ENCODE measurements at regions not wholly inside any gene's neighbourhood (a gene's known extent, or its start where the extent isn't known, plus 50 kb on each side); places are given as distances from the start of the nearest gene placed in this dataset.

GRCh38 chr22:48881326-48881980 is 946.2 kb downstream of the BRD1 start:
- no peak overlapping the region for H3K27ac ChIP-seq (ENCODE audit: low read depth, low read length)
- no peaks in the 10 kb centered on the region for H3K79me2 ChIP-seq (ENCODE audit: control insufficient read depth, low read length)
- no peaks in the 10 kb centered on the region for H3K9me2 ChIP-seq (replicated peaks; ENCODE audit: control insufficient read depth, low read length)
- H3K9me3 ChIP-seq (ENCODE audit: control insufficient read depth, insufficient read depth, low read length) = no peaks in the 10 kb centered on the region; the same call in 1 of the 2 replicates
- no peaks in the 10 kb centered on the region for H3K4me1 ChIP-seq (ENCODE audit: control insufficient read depth, low read length)
- no peaks in the 10 kb centered on the region for H3F3A ChIP-seq (ENCODE audit: control insufficient read depth, insufficient read depth)
- H3K27me3 ChIP-seq (ENCODE audit: control insufficient read depth, low read length) = no peaks in the 10 kb centered on the region; the same call in 1 of the 2 replicates
- no peak overlapping the region for H3K4me3 ChIP-seq (ENCODE audit: low read length)
- no peaks in the 10 kb centered on the region for H3K36me3 ChIP-seq (ENCODE audit: control insufficient read depth, low read length)
- TF ChIP-seq, protein P1, sequence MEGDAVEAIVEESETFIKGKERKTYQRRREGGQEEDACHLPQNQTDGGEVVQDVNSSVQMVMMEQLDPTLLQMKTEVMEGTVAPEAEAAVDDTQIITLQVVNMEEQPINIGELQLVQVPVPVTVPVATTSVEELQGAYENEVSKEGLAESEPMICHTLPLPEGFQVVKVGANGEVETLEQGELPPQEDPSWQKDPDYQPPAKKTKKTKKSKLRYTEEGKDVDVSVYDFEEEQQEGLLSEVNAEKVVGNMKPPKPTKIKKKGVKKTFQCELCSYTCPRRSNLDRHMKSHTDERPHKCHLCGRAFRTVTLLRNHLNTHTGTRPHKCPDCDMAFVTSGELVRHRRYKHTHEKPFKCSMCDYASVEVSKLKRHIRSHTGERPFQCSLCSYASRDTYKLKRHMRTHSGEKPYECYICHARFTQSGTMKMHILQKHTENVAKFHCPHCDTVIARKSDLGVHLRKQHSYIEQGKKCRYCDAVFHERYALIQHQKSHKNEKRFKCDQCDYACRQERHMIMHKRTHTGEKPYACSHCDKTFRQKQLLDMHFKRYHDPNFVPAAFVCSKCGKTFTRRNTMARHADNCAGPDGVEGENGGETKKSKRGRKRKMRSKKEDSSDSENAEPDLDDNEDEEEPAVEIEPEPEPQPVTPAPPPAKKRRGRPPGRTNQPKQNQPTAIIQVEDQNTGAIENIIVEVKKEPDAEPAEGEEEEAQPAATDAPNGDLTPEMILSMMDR (IDR thresholded peaks at IDR 0.05; ENCODE audit: low read depth, low read length, poor library complexity, severe bottlenecking) = no peak
- no peak for TF ChIP-seq EZH2phosphoT487 (IDR thresholded peaks at IDR 0.05; ENCODE audit: borderline replicate concordance, low read length)
- H4K20me1 ChIP-seq (ENCODE audit: control insufficient read depth, insufficient read depth, low read depth, low read length) = no peaks in the 10 kb centered on the region
- no peak overlapping the region for H3K4me2 ChIP-seq (ENCODE audit: low read length)

GRCh38 chr22:48880749-48881148 is 946.9 kb downstream of the BRD1 start:
- Histone ChIP-seq H3K79me2 (ENCODE audit: control insufficient read depth, low read length) (no peaks in the 10 kb centered on the region), H3K4me1 (ENCODE audit: control insufficient read depth, low read length) (no peaks in the 10 kb centered on the region), H3K9me3 (ENCODE audit: control insufficient read depth, insufficient read depth, low read length) (no peaks in the 10 kb centered on the region; the same call in 1 of the 2 replicates), H3K4me3 (ENCODE audit: low read length) (no peak overlapping the region), H3K9me2 (replicated peaks; ENCODE audit: control insufficient read depth, low read length) (no peaks in the 10 kb centered on the region), H3K4me2 (ENCODE audit: low read length) (no peak overlapping the region), H3K36me3 (ENCODE audit: control insufficient read depth, low read length) (no peaks in the 10 kb centered on the region), H3F3A (ENCODE audit: control insufficient read depth, insufficient read depth) (no peaks in the 10 kb centered on the region), H4K20me1 (ENCODE audit: control insufficient read depth, insufficient read depth, low read depth, low read length) (no peaks in the 10 kb centered on the region), H3K27ac (ENCODE audit: low read depth, low read length) (no peak overlapping the region), H3K27me3 (ENCODE audit: control insufficient read depth, low read length) (no peaks in the 10 kb centered on the region; the same call in 1 of the 2 replicates)
- TF ChIP-seq EZH2phosphoT487 (IDR thresholded peaks at IDR 0.05; ENCODE audit: borderline replicate concordance, low read length) = no peak
- TF ChIP-seq, protein P1 (IDR thresholded peaks at IDR 0.05; ENCODE audit: low read depth, low read length, poor library complexity, severe bottlenecking) = no peak

DNA sequence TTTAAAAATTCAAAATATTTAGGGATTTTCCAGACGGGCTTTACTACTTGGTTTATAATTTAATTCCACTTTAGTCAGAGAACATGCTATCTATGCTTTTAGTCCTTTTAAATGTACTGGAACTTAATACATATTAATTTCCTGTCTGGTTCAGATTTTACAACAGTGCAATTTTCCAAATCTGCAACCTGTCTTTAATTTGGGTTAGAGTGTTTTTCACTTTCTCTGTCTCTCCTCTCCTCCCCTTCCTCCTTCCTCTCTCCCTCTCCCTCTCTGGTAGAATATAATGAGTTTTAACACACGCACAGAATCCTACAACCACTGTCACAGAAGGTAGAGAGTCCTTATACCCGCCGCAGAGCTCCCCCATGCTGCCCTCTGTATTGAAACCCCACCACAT is 950.7 kb downstream of the BRD1 start:
- no peak overlapping the region for H3K4me3 ChIP-seq (ENCODE audit: low read length)
- H3K4me1 ChIP-seq (ENCODE audit: control insufficient read depth, low read length) = no peaks in the 10 kb centered on the region
- no peak overlapping the region for H3K27ac ChIP-seq (ENCODE audit: low read depth, low read length)
- no peaks in the 10 kb centered on the region for H4K20me1 ChIP-seq (ENCODE audit: control insufficient read depth, insufficient read depth, low read depth, low read length)
- H3K36me3 ChIP-seq (ENCODE audit: control insufficient read depth, low read length) = no peaks in the 10 kb centered on the region
- H3K4me2 ChIP-seq (ENCODE audit: low read length) = no peak overlapping the region
- H3K9me3 ChIP-seq (ENCODE audit: control insufficient read depth, insufficient read depth, low read length) = no peaks in the 10 kb centered on the region; the same call in 1 of the 2 replicates
- H3K27me3 ChIP-seq (ENCODE audit: control insufficient read depth, low read length) = no peaks in the 10 kb centered on the region; the same call in none of the 2 replicates
- TF ChIP-seq, protein P1 (IDR thresholded peaks at IDR 0.05; ENCODE audit: low read depth, low read length, poor library complexity, severe bottlenecking) = no peak
- no peak for TF ChIP-seq EZH2phosphoT487 (IDR thresholded peaks at IDR 0.05; ENCODE audit: borderline replicate concordance, low read length)
- no peaks in the 10 kb centered on the region for H3K9me2 ChIP-seq (replicated peaks; ENCODE audit: control insufficient read depth, low read length)
- no peaks in the 10 kb centered on the region for H3F3A ChIP-seq (ENCODE audit: control insufficient read depth, insufficient read depth)
- H3K79me2 ChIP-seq (ENCODE audit: control insufficient read depth, low read length) = no peaks in the 10 kb centered on the region
